ENCODE measurements at regions not wholly inside any gene's neighbourhood (a gene's known extent, or its start where the extent isn't known, plus 50 kb on each side); places are given as distances from the start of the nearest gene placed in this dataset.

DNA sequence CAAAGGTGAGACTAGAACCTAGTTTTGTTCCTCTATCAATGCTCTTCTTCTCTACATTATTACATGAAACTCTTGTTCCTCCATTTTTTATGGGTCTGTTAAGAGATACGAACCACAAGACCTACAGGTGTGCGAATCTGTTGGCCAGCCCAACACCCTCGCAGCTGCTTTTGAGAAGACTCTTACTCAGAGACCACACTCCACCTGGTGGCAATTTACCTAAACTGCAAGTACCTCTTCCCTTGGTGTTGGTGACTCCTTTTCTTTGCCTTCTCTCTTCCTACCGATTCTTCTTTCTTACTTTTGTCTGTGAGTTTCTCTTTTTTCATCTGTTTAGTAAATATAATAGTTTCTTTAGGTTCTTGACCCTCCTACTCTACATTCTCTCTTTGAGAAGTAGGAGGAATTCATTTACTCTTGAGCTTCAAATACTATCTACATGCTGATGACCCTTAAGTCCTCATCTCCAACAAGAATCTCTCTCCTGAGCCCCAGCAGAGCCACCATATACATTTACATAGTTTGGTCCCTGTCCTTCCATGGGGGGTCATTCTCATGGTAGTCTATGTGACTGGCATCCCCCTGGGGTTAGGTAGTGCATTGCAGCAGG lies 81.8 kb upstream of the GAREM1 start:
- Histone ChIP-seq H3K27me3 (ENCODE audit: control insufficient read depth in 1 of 2, insufficient read depth in 2 of 2, low read length in 1 of 2) (no peaks in the 10 kb centered on the region), H3K9me3 (ENCODE audit: control insufficient read depth, low read length) (no peaks in the 10 kb centered on the region), H3K27ac (ENCODE audit: low read depth in 1 of 2, low read length in 2 of 2) (no peak overlapping the region), H3K4me3 (ENCODE audit: low read length in 2 of 2) (no peak overlapping the region), H3K36me3 (ENCODE audit: control insufficient read depth in 1 of 2, insufficient read depth in 2 of 2, low read length in 1 of 2) (no peaks in the 10 kb centered on the region), H3K4me1 (ENCODE audit: control insufficient read depth in 1 of 2, insufficient read depth in 2 of 2, low read length in 2 of 2) (no peaks in the 10 kb centered on the region)
- WGBS, 2 donors: 33 to 34% methylated on average over 4 of the region's 4 CpGs
- intact Hi-C loops (cut with DNase I): loop anchor here in 1 of 2 donors (1.0 kb wide), 1 partner anchor 394 kb away; no protein-coding TSS in a partner anchor
- peak; percentile 72 for ATAC-seq (ENCODE audit: low FRiP score)
- DNase-seq: no peak

DNA sequence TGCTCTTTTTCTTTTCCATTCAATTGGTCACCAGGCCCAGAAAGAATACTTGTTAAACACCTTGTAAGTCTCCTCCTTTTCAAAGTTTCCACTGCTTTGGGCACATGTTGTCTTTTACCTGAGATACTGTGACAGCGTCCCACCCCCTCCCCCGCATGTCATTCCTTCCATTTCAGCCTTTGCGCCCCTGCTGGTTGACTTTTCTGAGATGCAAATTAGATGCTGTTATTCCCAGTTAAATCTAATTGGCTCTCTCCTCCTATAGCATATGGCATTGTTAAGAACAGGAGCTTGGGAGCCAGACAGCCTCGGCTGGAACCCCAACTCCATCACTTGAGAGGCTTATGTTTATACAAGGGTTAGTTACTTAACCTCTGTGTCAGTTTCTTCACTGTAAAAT lies 80.3 kb upstream of the GAREM1 start:
- Histone ChIP-seq H3K4me3 (ENCODE audit: low read length in 2 of 2) (no peak overlapping the region), H3K4me1 (ENCODE audit: control insufficient read depth in 1 of 2, insufficient read depth in 2 of 2, low read length in 2 of 2) (no peaks in the 10 kb centered on the region), H3K9me3 (ENCODE audit: control insufficient read depth, low read length) (no peaks in the 10 kb centered on the region), H3K36me3 (ENCODE audit: control insufficient read depth in 1 of 2, insufficient read depth in 2 of 2, low read length in 1 of 2) (no peaks in the 10 kb centered on the region), H3K27ac (ENCODE audit: low read depth in 1 of 2, low read length in 2 of 2) (no peak overlapping the region), H3K27me3 (ENCODE audit: control insufficient read depth in 1 of 2, insufficient read depth in 2 of 2, low read length in 1 of 2) (no peaks in the 10 kb centered on the region)
- no peak for DNase-seq
- intact Hi-C loops (cut with DNase I): no loop called here
- 52 to 58% methylated on average over 4 of the region's 4 CpGs for WGBS, 2 donors
- no peak for ATAC-seq (ENCODE audit: low FRiP score)

DNA sequence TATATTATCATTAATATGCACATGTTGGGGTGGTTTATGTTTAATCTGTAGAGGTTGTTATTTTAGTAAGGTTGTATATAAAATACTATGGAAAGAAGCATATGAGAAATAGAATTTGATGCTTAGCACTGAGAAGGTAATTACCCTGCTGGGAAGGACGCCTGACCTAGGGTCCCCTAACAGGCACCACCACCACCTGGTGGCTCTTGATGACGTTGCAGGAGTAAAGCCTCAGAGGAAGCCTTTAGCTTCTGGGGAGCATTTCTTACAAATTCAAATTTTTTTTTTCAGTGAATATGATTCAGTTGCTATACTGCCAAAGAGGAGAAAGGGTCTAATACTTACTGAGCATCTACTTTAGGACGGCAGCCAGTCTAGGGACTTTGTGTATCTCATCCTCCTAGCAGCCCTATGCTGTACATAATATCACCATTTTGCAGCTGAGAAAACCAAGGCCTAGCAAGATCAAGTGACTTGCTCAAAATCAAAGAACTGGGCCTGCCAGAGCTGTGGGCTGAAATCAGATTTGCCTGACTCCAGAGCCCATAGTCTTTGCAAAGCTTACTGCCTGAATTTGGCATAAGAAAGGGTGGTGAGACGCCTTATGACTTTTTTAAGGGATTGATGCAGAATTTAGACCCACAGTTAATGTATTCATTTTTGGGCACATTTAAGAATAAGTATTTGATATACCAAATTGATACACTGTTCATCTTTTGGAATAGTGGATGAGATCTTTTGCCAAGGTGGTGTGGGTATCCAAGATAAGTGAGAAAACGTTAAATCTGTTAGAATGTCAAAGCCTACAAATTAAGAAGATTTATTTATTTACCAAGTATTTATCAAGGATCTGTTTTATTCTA lies 78.8 kb upstream of the GAREM1 start:
- H3K36me3 ChIP-seq (ENCODE audit: control insufficient read depth in 1 of 2, insufficient read depth in 2 of 2, low read length in 1 of 2): no peaks in the 10 kb centered on the region
- no peak overlapping the region for H3K27ac ChIP-seq (ENCODE audit: low read depth in 1 of 2, low read length in 2 of 2)
- no peak for DNase-seq
- no peak overlapping the region for H3K4me3 ChIP-seq (ENCODE audit: low read length in 2 of 2)
- no peaks in the 10 kb centered on the region for H3K9me3 ChIP-seq (ENCODE audit: control insufficient read depth, low read length)
- intact Hi-C loops (cut with DNase I): loop anchor here (2.0 to 5.0 kb wide), 4 partner anchors 77 to 391 kb away; partner anchors contain the start of gene GAREM1 (in 1 of the 2)
- ATAC-seq (ENCODE audit: low FRiP score): peak; percentile 60
- 38% methylated on average over 5 of the region's 5 CpGs for WGBS, 2 donors
- no peaks in the 10 kb centered on the region for H3K4me1 ChIP-seq (ENCODE audit: control insufficient read depth in 1 of 2, insufficient read depth in 2 of 2, low read length in 2 of 2)
- no peaks in the 10 kb centered on the region for H3K27me3 ChIP-seq (ENCODE audit: control insufficient read depth in 1 of 2, insufficient read depth in 2 of 2, low read length in 1 of 2)

DNA sequence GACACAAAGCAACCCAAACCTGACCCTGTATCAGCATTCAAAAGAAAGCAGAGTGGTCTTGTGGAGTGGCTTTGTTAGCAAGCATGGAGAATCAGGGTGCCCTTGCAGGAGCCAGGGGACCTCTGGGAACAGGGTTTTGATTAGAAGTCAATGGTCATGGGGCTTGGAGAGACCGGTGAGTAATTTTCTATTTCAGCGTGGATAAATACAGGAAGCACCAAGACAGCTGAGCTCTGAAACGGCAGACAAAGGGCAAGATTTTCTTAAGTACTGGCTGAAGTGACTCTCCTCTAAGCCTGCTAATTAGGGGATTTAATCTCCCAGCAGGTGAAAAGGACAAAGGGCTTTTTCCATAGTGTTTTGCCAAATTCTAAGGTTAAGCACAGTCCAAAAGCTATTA lies 78.0 kb upstream of the GAREM1 start:
- H3K36me3 ChIP-seq (ENCODE audit: control insufficient read depth in 1 of 2, insufficient read depth in 2 of 2, low read length in 1 of 2): no peaks in the 10 kb centered on the region
- H3K27me3 ChIP-seq (ENCODE audit: control insufficient read depth in 1 of 2, insufficient read depth in 2 of 2, low read length in 1 of 2): no peaks in the 10 kb centered on the region
- no peaks in the 10 kb centered on the region for H3K4me1 ChIP-seq (ENCODE audit: control insufficient read depth in 1 of 2, insufficient read depth in 2 of 2, low read length in 2 of 2)
- DNase-seq (no peak), ATAC-seq (ENCODE audit: low FRiP score) (no peak)
- H3K4me3 ChIP-seq (ENCODE audit: low read length in 2 of 2): no peak overlapping the region
- 54 to 60% methylated on average over 3 of the region's 3 CpGs for WGBS, 2 donors
- intact Hi-C loops (cut with DNase I): loop anchor here (2.0 to 5.0 kb wide), 4 partner anchors 76 to 390 kb away; partner anchors contain the start of gene GAREM1 (in 1 of the 2)
- H3K9me3 ChIP-seq (ENCODE audit: control insufficient read depth, low read length): no peaks in the 10 kb centered on the region
- H3K27ac ChIP-seq (ENCODE audit: low read depth in 1 of 2, low read length in 2 of 2): no peak overlapping the region

DNA sequence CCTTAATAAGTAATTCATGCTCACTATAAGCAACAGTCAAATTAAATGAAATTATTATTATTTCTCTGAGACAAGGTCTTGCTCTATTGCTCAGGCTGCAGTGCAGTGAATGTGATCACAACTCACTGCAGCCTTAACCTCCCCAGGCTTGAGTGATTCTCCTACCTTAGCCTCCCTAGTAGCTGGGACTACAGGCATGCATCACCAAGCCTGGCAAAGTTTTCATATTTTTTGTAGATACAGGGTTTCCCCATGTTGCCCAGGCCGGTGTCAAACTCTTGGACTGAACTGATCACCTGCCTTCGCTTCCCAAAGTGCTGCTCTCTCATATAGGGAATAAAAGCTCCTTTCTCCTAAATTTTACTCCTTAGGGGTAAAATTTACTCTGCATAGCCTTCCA lies 74.9 kb upstream of the GAREM1 start:
- WGBS, 2 donors: 93 to 100% methylated on average over 2 of the region's 2 CpGs

DNA sequence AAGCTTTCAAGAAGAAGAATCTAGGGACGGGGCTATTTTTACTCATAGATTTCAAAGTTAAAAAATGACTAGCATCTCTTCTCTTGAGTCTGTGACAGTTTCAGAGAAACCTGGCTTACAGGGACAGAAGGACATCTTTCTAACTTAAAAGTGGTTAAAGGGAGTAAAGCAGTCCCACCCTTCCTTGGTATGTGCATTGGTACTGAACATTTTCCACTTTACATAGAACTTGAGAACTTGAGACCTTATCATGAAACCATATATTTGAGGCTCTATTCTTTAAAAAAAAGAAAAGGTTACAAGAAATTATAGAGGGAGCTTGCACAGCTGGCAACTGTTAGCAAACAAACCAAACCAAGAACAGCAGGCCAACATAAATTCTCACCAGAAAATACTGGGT lies 73.4 kb upstream of the GAREM1 start:
- H3K9me3 ChIP-seq (ENCODE audit: control insufficient read depth, low read length): no peaks in the 10 kb centered on the region
- intact Hi-C loops (cut with DNase I): loop anchor here in 1 of 2 donors (5.0 kb wide), 1 partner anchor 62 kb away; no protein-coding TSS in a partner anchor
- WGBS, 2 donors: 31 to 37% methylated on average over 1 of the region's 1 CpG
- no peak overlapping the region for H3K4me3 ChIP-seq (ENCODE audit: low read length in 2 of 2)
- ATAC-seq (ENCODE audit: low FRiP score) (no peak), DNase-seq (no peak)
- H3K27me3 ChIP-seq (ENCODE audit: control insufficient read depth in 1 of 2, insufficient read depth in 2 of 2, low read length in 1 of 2): no peaks in the 10 kb centered on the region
- no peaks in the 10 kb centered on the region for H3K36me3 ChIP-seq (ENCODE audit: control insufficient read depth in 1 of 2, insufficient read depth in 2 of 2, low read length in 1 of 2)
- H3K27ac ChIP-seq (ENCODE audit: low read depth in 1 of 2, low read length in 2 of 2): no peak overlapping the region
- no peaks in the 10 kb centered on the region for H3K4me1 ChIP-seq (ENCODE audit: control insufficient read depth in 1 of 2, insufficient read depth in 2 of 2, low read length in 2 of 2)

More for the DNA sequence above, 74.9 kb upstream of the GAREM1 start:
- Histone ChIP-seq H3K36me3 (ENCODE audit: control insufficient read depth in 1 of 2, insufficient read depth in 2 of 2, low read length in 1 of 2) (no peaks in the 10 kb centered on the region), H3K4me3 (ENCODE audit: low read length in 2 of 2) (no peak overlapping the region), H3K9me3 (ENCODE audit: control insufficient read depth, low read length) (no peaks in the 10 kb centered on the region), H3K27me3 (ENCODE audit: control insufficient read depth in 1 of 2, insufficient read depth in 2 of 2, low read length in 1 of 2) (no peaks in the 10 kb centered on the region), H3K27ac (ENCODE audit: low read depth in 1 of 2, low read length in 2 of 2) (no peak overlapping the region), H3K4me1 (ENCODE audit: control insufficient read depth in 1 of 2, insufficient read depth in 2 of 2, low read length in 2 of 2) (no peaks in the 10 kb centered on the region)
- DNase-seq (no peak), ATAC-seq (ENCODE audit: low FRiP score) (no peak)
- intact Hi-C loops (cut with DNase I): loop anchor here (5.0 kb wide), 2 partner anchors 73 to 278 kb away; partner anchors contain the start of gene GAREM1 (in 1 of the 2)

DNA sequence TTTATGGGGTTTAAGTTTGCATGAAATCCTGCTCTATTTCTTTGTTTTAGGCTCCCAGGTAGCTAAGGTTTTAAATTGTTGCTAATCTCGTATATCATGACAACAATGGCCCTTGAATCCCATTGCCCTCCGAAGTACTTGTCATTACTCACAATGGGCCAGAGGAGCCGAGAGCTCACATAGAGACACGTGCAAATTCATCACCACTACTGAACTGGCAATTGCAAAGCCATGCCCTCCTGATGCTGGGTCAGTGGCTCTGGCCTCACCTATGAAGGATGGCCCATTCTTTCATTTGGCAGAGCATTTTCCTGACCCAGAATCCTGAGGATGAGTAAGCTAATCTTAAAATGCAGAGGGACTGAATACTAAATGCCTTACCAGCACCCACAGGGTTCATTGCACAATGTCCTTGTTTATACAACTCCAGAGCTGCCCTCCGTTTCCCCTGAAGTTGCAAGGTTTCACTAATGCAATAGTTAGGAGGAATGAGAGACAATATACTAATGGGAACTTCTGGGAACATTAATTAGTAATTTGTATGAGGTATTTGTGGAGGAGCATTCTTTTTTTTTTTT lies 71.6 kb upstream of the GAREM1 start:
- WGBS, 2 donors: 64 to 75% methylated on average over 5 of the region's 5 CpGs
- H3K9me3 ChIP-seq (ENCODE audit: control insufficient read depth, low read length): no peaks in the 10 kb centered on the region
- no peak overlapping the region for H3K27ac ChIP-seq (ENCODE audit: low read depth in 1 of 2, low read length in 2 of 2)
- DNase-seq (no peak), ATAC-seq (ENCODE audit: low FRiP score) (no peak)
- H3K4me3 ChIP-seq (ENCODE audit: low read length in 2 of 2): no peak overlapping the region
- no peaks in the 10 kb centered on the region for H3K4me1 ChIP-seq (ENCODE audit: control insufficient read depth in 1 of 2, insufficient read depth in 2 of 2, low read length in 2 of 2)
- no peaks in the 10 kb centered on the region for H3K27me3 ChIP-seq (ENCODE audit: control insufficient read depth in 1 of 2, insufficient read depth in 2 of 2, low read length in 1 of 2)
- H3K36me3 ChIP-seq (ENCODE audit: control insufficient read depth in 1 of 2, insufficient read depth in 2 of 2, low read length in 1 of 2): no peaks in the 10 kb centered on the region
- intact Hi-C loops (cut with DNase I): loop anchor here in 1 of 2 donors (5.0 kb wide), 1 partner anchor 60 kb away; no protein-coding TSS in a partner anchor

DNA sequence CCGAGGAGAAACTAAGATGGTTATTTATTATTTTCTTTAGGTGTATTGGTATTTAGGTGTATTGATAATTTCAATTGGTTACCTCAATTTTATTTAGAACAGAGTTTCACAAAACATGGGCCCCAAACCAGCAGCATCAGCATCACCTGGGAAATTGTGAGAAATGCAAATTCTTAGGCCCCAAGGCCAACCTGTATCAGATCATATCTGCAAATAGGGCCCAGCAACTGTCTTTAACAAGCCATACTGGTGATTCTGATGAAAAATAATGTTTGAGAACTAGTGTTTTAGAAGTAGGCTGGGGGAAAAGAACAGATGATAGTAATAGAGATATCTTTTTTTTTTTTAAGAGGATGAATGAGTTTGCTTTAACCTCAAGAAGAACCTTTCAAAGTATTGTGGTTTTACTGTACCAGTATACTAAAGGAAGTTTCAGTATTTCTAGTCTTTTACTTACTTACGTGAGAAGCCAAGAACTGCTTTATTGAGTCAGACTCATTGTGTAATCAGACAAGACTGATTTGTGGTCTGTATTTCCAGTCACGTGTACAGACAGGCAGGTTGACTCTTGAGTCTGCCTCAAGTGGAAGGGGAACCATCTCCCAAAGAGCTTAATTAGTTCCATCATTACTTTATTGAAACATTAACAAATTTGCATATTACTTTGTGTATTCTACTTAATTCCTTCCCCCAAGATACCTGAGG lies 60.4 kb upstream of the GAREM1 start:
- no peak overlapping the region for H3K4me3 ChIP-seq (ENCODE audit: low read length in 2 of 2)
- intact Hi-C loops (cut with DNase I): no loop called here
- ATAC-seq (ENCODE audit: low FRiP score) (no peak), DNase-seq (no peak)
- 33 to 43% methylated on average over 3 of the region's 3 CpGs for WGBS, 2 donors
- no peaks in the 10 kb centered on the region for H3K27me3 ChIP-seq (ENCODE audit: control insufficient read depth in 1 of 2, insufficient read depth in 2 of 2, low read length in 1 of 2)
- H3K36me3 ChIP-seq (ENCODE audit: control insufficient read depth in 1 of 2, insufficient read depth in 2 of 2, low read length in 1 of 2): no peaks in the 10 kb centered on the region
- H3K9me3 ChIP-seq (ENCODE audit: control insufficient read depth, low read length): no peaks in the 10 kb centered on the region
- no peaks in the 10 kb centered on the region for H3K4me1 ChIP-seq (ENCODE audit: control insufficient read depth in 1 of 2, insufficient read depth in 2 of 2, low read length in 2 of 2)
- H3K27ac ChIP-seq (ENCODE audit: low read depth in 1 of 2, low read length in 2 of 2): no peak overlapping the region

Data from aorta (tissue), 5 donors.